Naive B cell (primary cell): ENCODE measurements at regions not wholly inside any gene's neighbourhood (a gene's known extent, or its start where the extent isn't known, plus 50 kb on each side); places are given as distances from the start of the nearest gene placed in this dataset.
"Not testable (repeated sequence)": the region's sequence is repeated elsewhere in the genome, so short reads cannot be mapped to it uniquely, and the experiment has no call there.

Experiments used
- ATAC-seq, 2 donors: fragments of 150-1000 bp; cut with Tn5 transposase; 2 replicates each; pipeline ENCODE4 v1.10.0; 2021; ENCODE audit warnings: low read depth in 2 of 2, mild to moderate bottlenecking in 2 of 2, moderate library complexity in 2 of 2
- DNase-seq: peaks from one replicate; pipeline ENCODE4 v3.0.0; 2022
- H3K27ac Mint-ChIP-seq, 6 donors: one replicate each; pipeline ENCODE4 v1.8.0; 2020 to 2022; ENCODE audit warnings: mild to moderate bottlenecking in 6 of 6, mixed read lengths in 6 of 6, moderate library complexity in 5 of 6, inconsistent platforms in 2 of 6
- H3K27me3 Mint-ChIP-seq, 3 donors: one replicate each; pipeline ENCODE4 v1.8.0; 2021 to 2022; ENCODE audit warnings: mixed read lengths in 3 of 3, mild to moderate bottlenecking in 1 of 3
- H3K36me3 Mint-ChIP-seq, 2 donors: one replicate each; pipeline ENCODE4 v1.8.0; 2020 to 2022; ENCODE audit warnings: mixed read lengths in 2 of 2, inconsistent platforms in 1 of 2, mild to moderate bottlenecking in 1 of 2
- H3K4me1 Mint-ChIP-seq, 3 donors: one replicate each; pipeline ENCODE4 v1.8.0; 2020 to 2022; ENCODE audit warnings: mixed read lengths in 3 of 3, inconsistent platforms in 1 of 3, mild to moderate bottlenecking in 1 of 3, moderate library complexity in 1 of 3
- H3K4me3 Mint-ChIP-seq, 8 donors: one replicate each; pipeline ENCODE4 v1.8.0; 2020 to 2022; ENCODE audit warnings: mild to moderate bottlenecking in 8 of 8, mixed read lengths in 8 of 8, moderate library complexity in 8 of 8, inconsistent platforms in 2 of 8
- H3K9me3 Mint-ChIP-seq, 7 donors: one replicate each; pipeline ENCODE4 v1.8.0; 2020 to 2022; ENCODE audit warnings: mixed read lengths in 7 of 7, mild to moderate bottlenecking in 5 of 7, inconsistent platforms in 2 of 7, moderate library complexity in 1 of 7

DNA sequence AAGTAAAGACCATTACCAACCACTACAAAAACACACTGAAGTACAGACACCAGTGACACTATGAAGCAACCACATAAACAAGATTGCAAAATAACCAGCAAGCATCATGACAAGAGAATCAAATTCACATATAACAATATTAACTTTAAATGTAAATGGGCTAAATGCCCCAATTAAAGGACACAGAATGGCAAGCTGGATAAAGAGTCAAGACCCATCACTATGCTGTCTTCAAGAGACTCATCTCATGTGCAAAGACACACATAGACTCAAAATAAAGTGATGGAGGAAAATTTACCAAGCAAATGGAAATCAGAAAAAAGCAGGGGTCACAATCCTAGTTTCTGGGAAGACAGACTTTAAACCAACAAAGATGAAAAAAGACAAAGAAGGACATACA lies 215.3 kb upstream of the DMRTA1 start:
- H3K9me3 Mint-ChIP-seq = peaks cover 11 to 35% (median 23%) of the 10 kb centered on the region in 7 donors
- not testable (repeated sequence) for DNase-seq, ATAC-seq, H3K27ac Mint-ChIP-seq, H3K4me3 Mint-ChIP-seq
- peaks cover 9 to 25% of the 10 kb centered on the region in 2 donors for H3K36me3 Mint-ChIP-seq
- peaks cover 8 to 22% (median 19%) of the 10 kb centered on the region in 3 donors for H3K27me3 Mint-ChIP-seq
- peaks cover 0 to 13% (median 7%) of the 10 kb centered on the region in 3 donors for H3K4me1 Mint-ChIP-seq

DNA sequence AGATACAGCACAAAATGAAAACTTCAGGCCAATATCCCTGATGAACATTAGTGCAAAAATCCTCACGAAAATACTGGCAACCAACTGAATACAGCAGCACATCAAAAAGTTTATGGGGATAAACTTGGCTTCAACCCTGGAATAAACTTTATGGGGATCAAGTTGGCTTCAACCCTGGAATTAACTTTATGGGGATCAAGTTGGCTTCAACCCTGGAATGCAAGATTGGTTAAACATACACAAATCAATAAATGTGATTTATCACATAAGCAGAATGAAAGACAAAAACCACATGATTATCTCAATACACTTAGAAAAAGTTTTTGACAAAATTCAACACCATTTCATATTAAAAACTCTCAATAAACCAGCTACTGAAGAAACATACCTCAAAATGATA lies 213.7 kb upstream of the DMRTA1 start:
- DNase-seq = no peak
- H3K4me1 Mint-ChIP-seq = peaks cover under 1 to 20% (median 9%) of the 10 kb centered on the region in 3 donors
- H3K9me3 Mint-ChIP-seq = peaks cover 11 to 35% (median 23%) of the 10 kb centered on the region in 7 donors
- H3K27me3 Mint-ChIP-seq = peaks cover 8 to 22% (median 19%) of the 10 kb centered on the region in 3 donors
- peaks cover 9 to 25% of the 10 kb centered on the region in 2 donors for H3K36me3 Mint-ChIP-seq
- no peak overlapping the region for H3K27ac Mint-ChIP-seq
- no peak for ATAC-seq
- H3K4me3 Mint-ChIP-seq = no peak overlapping the region

DNA sequence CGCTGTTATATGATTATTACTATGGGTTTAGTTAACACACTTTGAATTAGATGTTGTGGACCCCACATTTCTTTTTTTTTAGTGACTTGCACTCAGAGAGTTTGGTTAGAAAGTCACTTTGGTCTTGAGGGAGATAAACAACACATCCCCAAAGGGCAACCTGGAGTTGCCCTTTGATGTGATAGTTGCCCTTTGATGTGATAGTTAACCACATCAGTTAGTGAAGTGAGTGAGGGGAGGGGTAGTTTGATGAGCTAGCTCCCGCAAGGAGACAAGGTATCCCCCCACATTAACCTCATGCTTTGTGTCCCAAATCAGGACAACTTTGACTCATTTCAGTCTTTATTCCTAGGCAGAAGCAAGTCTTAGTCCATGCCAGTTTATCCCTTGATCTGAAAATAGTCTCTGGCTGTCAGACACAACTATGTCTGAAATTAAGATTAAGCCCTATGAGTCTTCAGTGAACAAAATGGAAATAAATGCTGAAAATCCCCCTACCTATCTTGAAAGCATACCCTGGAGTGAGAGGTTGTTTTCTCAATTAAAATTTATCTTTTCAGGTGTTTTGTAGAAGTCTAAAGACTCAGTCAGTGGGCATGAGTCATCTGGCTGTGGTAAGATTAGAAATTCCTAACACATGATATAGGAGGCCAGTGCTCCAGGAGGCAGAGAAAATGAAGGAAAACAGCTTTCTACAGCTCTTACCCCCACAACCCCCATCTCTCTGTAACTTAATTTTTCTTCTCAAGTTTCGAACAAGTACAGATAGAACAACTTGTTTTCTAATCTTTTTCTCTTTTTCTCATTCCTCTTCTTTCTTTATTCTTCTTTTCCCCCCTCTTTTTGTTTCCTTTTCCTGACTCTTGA lies 208.9 kb upstream of the DMRTA1 start:
- Mint-ChIP-seq H3K4me1 (peaks cover 32 to 53% (median 44%) of the 10 kb centered on the region in 3 donors), H3K27me3 (peaks cover 0 to 3% (median 3%) of the 10 kb centered on the region in 3 donors), H3K27ac (peak overlapping the region in 1 of 6 donors; percentile 69), H3K4me3 (no peak overlapping the region), H3K9me3 (peaks cover 0 to 13% (median 6%) of the 10 kb centered on the region in 7 donors), H3K36me3 (peaks cover 0 to 3% of the 10 kb centered on the region in 2 donors)
- ATAC-seq = no peak
- no peak for DNase-seq

DNA sequence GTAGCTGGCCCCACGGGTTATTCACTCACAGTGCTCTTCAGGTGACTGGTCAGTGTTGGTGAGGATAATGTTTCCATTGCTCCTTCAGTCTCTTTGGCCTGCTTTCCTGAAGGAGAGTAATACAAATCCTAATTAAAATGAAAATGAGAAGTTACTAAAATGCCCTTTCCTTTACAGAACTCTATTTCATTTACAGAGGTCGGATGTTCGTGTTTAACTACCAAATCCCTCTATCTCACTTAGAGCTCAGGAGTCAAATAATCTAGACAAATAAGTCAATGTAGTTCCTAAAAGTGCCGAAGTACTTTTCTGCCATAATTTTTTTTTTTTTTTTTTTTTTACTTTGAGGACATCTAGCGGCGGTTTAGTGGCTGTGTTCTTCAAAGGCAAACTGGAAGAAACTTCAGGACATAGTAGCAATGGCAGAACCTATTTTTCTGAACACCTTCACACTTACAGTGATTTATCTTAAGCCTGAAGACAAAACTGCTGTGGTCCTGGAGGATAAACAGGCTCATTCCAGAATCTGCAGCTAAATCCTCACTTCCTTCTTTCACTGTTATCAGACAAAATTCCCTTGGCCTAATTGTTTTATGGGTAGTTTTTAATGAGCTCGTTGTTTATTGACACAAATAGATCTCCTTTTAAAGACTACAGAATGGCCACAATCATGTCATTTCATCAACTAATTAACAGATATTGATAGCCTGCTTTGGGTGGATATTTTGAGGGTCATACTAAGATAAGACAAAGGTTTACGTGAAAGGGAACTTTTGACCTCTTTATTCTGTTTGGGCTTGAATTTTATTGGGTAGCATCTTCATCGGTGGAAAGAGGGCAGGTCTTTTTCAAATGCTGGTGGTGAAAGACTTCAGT lies 207.6 kb upstream of the DMRTA1 start:
- H3K36me3 Mint-ChIP-seq = no peaks in the 10 kb centered on the region
- H3K4me1 Mint-ChIP-seq = peaks cover 32 to 52% (median 44%) of the 10 kb centered on the region in 3 donors
- peak overlapping the region; percentile 0 to 62 (median 37) for H3K4me3 Mint-ChIP-seq
- ATAC-seq (peak; percentile 33 to 39), DNase-seq (peak; percentile 14)
- peak overlapping the region in 5 of 6 donors; percentile 8 to 88 (median 83) for H3K27ac Mint-ChIP-seq
- H3K27me3 Mint-ChIP-seq = no peaks in the 10 kb centered on the region
- H3K9me3 Mint-ChIP-seq = peaks cover 0 to 8% (median 0%) of the 10 kb centered on the region in 7 donors

DNA sequence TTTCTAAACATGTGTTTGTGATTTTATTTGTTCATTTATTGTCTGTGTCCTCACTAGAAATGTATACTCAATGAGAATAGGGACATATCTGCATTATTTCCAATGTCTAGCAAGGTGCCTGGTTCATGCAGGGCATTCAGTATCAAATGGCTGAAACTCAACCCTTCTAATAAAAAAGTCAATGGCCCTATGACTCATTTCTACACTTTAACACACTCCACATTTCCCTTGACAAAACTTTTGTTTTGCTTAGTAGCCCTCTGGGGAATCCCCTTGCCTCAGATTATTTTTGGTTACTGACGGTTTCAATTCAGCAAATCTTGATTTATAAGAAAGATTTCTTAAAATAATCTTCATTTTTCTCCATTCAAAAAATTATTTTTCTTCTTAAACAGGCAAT lies 206.0 kb upstream of the DMRTA1 start:
- peaks cover 36 to 46% (median 44%) of the 10 kb centered on the region in 3 donors for H3K4me1 Mint-ChIP-seq
- H3K36me3 Mint-ChIP-seq = no peaks in the 10 kb centered on the region
- peak; percentile 74 to 79 for ATAC-seq
- H3K27me3 Mint-ChIP-seq = no peaks in the 10 kb centered on the region
- DNase-seq = peak; percentile 48
- H3K4me3 Mint-ChIP-seq = peak overlapping the region in 7 of 8 donors; percentile 30 to 58 (median 36)
- H3K27ac Mint-ChIP-seq = peak overlapping the region; percentile 50 to 94 (median 76)
- no peaks in the 10 kb centered on the region for H3K9me3 Mint-ChIP-seq

DNA sequence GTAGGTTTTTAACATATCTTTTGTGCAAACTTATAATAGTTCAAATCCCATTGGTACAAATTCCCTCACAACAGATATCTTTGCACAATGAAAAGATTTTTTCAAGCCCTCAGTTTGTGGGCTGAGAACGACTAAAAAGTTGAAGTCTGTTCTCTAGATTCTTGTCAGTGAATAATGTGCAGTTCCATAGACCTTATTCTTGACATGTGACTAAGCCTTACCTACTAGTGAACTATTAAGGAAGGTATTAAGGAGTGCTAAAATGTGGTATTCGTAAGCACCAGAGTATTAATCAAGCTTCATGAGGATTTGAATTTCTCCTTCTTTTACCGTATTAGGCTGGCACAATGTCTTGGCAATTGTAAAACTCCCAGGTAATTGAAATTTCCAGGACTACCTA lies 205.6 kb upstream of the DMRTA1 start:
- ATAC-seq = peak; percentile 8 to 29
- Mint-ChIP-seq H3K27ac (peak overlapping the region in 3 of 6 donors; percentile 9 to 84 (median 68)), H3K4me1 (peaks cover 36 to 46% (median 44%) of the 10 kb centered on the region in 3 donors), H3K27me3 (no peaks in the 10 kb centered on the region), H3K4me3 (peak overlapping the region in 5 of 8 donors; percentile 30 to 63 (median 52)), H3K36me3 (no peaks in the 10 kb centered on the region), H3K9me3 (no peaks in the 10 kb centered on the region)
- no peak for DNase-seq

DNA sequence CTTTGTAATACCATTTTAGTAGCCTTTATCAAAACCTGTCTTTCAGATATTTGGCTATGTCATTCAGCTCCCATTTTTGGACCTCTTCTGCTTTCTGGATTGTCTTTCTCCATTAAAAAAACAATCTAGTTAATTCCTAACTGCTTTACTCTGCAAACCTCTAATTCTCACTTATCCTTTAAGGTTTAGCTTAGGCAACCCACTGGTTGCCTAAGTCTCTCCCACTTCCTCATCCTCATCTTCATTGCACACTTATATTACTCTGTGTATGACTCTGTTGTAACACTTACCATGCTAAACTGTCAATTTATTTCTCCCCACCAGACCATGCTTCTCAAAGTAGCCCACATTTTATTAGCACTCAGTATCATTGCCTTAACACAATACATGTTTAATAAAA lies 205.0 kb upstream of the DMRTA1 start:
- Mint-ChIP-seq H3K36me3 (no peaks in the 10 kb centered on the region), H3K27me3 (no peaks in the 10 kb centered on the region), H3K27ac (peak overlapping the region in 4 of 6 donors; percentile 9 to 84 (median 56)), H3K4me1 (peaks cover 36 to 44% (median 43%) of the 10 kb centered on the region in 3 donors), H3K9me3 (no peaks in the 10 kb centered on the region), H3K4me3 (peak overlapping the region in 4 of 8 donors; percentile 15 to 63 (median 54))
- ATAC-seq = no peak
- DNase-seq = no peak

DNA sequence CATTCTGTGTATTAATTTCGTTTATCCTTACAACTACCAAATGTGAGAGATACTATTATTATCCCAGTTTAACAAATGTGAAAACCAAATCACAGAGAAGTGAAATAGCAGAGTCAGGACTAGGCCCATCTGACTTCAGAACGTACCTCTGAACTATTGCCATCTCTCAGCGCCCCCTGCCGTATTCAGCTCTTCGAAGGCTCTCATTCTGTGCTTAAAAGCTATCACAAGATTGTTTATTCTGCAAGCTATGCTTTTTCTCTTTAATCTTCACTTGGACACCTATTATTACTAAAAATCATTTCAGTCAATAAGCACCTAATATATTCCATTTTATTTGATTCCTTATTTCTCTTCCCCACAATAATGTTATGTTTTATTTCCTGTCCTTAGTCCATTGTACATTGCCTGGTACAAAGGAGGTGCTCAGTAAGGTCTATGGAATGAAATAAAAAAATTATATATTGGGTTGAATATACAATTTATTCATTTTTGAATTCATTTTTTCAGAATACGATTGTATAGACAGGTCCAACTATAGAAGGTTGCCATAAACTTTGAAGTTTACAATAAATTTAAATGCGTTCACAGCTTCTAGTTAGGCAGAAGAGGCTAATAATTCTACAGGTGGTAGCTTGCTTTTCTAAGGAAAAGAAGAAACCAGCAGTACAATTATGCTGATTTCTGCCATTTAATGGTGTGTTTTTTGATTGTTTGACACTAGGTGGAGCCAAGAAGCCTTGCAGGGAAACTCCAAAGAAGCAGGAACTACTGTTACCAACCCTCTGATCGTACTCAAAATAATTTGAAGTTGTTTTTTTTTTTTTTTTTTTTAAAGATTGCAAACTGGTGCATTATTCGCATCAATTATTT lies 202.2 kb upstream of the DMRTA1 start:
- Mint-ChIP-seq H3K4me1 (peaks cover 23 to 29% (median 24%) of the 10 kb centered on the region in 3 donors), H3K4me3 (peak overlapping the region in 2 of 8 donors; percentile 14 to 40), H3K36me3 (no peaks in the 10 kb centered on the region), H3K27me3 (peaks cover 6 to 26% (median 25%) of the 10 kb centered on the region in 3 donors), H3K27ac (no peak overlapping the region), H3K9me3 (peaks cover 0 to 5% (median 0%) of the 10 kb centered on the region in 7 donors)
- peak; percentile 47 for DNase-seq
- ATAC-seq = peak; percentile 68 to 74

DNA sequence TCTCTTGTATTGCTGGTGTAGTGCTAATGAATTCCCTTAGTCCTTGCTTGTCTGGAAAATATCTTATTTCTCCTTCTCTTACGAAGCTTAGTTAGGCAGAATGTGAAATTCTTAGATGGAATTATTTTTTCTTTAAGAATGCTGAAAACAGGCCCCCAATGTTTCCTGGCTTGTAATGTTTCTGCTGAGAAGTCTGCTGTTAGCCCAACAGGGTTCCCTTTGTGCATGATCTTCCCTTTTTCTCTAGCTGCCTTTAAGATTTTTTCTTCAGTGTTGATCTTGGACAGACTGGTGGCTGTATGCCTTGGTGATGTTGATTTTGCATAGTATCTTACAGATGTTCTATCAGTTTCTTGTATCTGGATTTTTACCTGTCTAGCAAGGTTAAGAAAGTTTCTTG lies 191.3 kb upstream of the DMRTA1 start:
- DNase-seq (no peak), ATAC-seq (no peak)
- H3K27me3 Mint-ChIP-seq = peaks cover 22 to 59% (median 49%) of the 10 kb centered on the region in 3 donors
- no peaks in the 10 kb centered on the region for H3K4me1 Mint-ChIP-seq
- H3K27ac Mint-ChIP-seq = peak overlapping the region in 1 of 6 donors; percentile 16
- peaks cover 13 to 56% (median 39%) of the 10 kb centered on the region in 7 donors for H3K9me3 Mint-ChIP-seq
- no peak overlapping the region for H3K4me3 Mint-ChIP-seq
- H3K36me3 Mint-ChIP-seq = peaks cover 24 to 28% of the 10 kb centered on the region in 2 donors

DNA sequence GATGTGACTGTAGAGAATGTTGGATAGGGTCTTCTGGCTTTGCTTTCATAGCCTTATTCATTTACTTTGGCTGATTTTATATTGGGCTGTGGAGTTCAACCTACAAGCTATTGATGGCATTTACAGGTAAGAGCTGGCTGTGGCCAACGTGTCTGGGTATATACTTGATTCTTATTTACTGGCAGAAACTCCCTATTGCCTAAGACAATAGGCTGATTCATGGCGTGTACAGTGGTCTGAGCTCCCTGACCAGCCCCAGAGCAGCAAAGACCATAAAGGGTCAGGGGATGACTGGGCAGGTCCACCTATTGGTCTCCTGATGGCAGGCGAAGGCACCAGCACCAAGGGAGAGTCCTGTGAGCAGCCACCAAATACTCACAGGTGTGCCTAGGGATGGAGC lies 190.2 kb upstream of the DMRTA1 start:
- Mint-ChIP-seq H3K36me3 (peaks cover 24 to 27% of the 10 kb centered on the region in 2 donors), H3K4me3 (no peak overlapping the region), H3K4me1 (no peaks in the 10 kb centered on the region), H3K9me3 (peaks cover 13 to 46% (median 32%) of the 10 kb centered on the region in 7 donors), H3K27me3 (peaks cover 18 to 49% (median 42%) of the 10 kb centered on the region in 3 donors), H3K27ac (no peak overlapping the region)
- ATAC-seq = no peak
- no peak for DNase-seq

DNA sequence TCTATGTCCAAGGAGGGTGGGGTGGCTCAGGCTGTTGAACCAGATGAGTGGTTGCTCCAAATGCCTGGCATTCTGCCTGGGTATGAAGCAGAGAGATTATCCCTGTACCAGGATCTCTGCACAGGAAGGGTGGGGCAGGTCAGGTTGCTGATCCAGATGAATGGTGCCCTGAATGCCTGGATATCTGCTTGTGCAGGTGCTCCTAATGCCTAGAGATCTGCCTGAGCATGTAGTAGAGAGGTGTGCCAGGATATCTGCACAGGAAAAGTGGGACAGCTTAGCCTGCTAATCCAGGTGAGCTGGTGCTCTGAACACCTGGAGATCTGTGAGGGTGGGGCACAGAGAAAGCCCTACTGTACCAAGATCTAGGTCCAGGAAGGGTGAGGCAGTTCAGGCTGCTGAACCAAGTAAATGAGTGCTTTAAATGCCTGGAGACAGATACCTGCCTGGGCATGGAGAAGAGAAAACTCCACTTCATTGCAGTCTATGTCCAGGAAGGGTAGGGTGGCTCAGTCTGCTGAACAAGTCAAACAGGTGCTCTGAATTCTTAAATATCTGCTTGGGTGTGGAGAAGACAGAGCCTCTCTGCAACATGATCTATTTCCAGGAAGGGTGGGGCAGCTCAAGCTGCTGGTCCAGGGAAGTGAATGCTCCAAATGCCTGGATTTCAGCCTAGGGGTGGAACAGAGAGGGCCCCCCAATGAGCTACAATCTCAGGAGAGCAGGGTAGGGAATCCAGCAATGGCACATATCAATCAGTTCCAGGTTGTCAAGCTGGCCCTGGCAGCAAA lies 189.4 kb upstream of the DMRTA1 start:
- Mint-ChIP-seq H3K36me3 (peaks cover 16 to 18% of the 10 kb centered on the region in 2 donors), H3K4me3 (no peak overlapping the region), H3K27ac (no peak overlapping the region), H3K9me3 (peaks cover 6 to 38% (median 24%) of the 10 kb centered on the region in 7 donors), H3K27me3 (peaks cover 12 to 41% (median 33%) of the 10 kb centered on the region in 3 donors), H3K4me1 (no peaks in the 10 kb centered on the region)
- DNase-seq = no peak
- ATAC-seq = no peak

DNA sequence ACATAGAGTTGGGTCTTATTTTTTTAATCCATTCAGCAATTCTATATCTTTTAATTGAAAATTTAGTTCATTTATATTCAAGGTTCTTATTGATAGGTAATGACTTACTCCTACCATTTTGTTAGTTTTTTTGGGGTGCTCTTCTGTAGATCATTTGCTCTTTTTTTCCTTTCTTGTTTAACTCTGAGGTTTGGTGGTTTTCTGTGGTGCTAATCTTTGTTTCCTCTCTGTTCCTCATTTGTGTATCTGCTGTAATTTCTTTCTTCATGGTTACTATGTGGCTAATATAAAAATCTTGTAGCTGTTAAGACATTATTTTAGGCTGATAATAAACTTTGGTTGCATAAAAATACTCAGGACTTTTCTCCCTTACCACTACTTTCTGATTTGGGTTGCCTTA lies 181.6 kb upstream of the DMRTA1 start:
- H3K27ac Mint-ChIP-seq = no peak overlapping the region
- H3K36me3 Mint-ChIP-seq = peaks cover 0 to 19% of the 10 kb centered on the region in 2 donors
- H3K27me3 Mint-ChIP-seq = peaks cover 8 to 23% (median 9%) of the 10 kb centered on the region in 3 donors
- DNase-seq = no peak
- H3K4me1 Mint-ChIP-seq = no peaks in the 10 kb centered on the region
- no peak for ATAC-seq
- peaks cover 11 to 47% (median 24%) of the 10 kb centered on the region in 7 donors for H3K9me3 Mint-ChIP-seq
- no peak overlapping the region for H3K4me3 Mint-ChIP-seq
